ENCODE measurements at regions not wholly inside any gene's neighbourhood (a gene's known extent, or its start where the extent isn't known, plus 50 kb on each side); places are given as distances from the start of the nearest gene placed in this dataset.

GRCh38 chr5:128763321-128763720 lies 202.0 kb upstream of the SLC27A6 start:
- no peaks in the 10 kb centered on the region for H3K27me3 ChIP-seq (ENCODE audit: insufficient read depth, poor library complexity, severe bottlenecking)

GRCh38 chr5:128764601-128765310 lies 200.5 kb upstream of the SLC27A6 start:
- no peaks in the 10 kb centered on the region for H3K4me1 ChIP-seq (ENCODE audit: insufficient read depth, poor library complexity, severe bottlenecking)
- H3K36me3 ChIP-seq (ENCODE audit: low read depth): no peaks in the 10 kb centered on the region
- H3K27ac ChIP-seq (ENCODE audit: poor library complexity, severe bottlenecking): no peak overlapping the region
- DNase-seq (ENCODE audit: low spot score) (no peak), ATAC-seq (ENCODE audit: low read depth) (no peak)
- H3K9me3 ChIP-seq (ENCODE audit: severe bottlenecking): no peaks in the 10 kb centered on the region
- no peak overlapping the region for H3K4me3 ChIP-seq (ENCODE audit: severe bottlenecking)
- no peaks in the 10 kb centered on the region for H3K27me3 ChIP-seq (ENCODE audit: insufficient read depth, poor library complexity, severe bottlenecking)
- no peak for TF ChIP-seq CTCF (IDR thresholded peaks at IDR 0.05; ENCODE audit: poor library complexity, severe bottlenecking)

More at GRCh38 chr5:128763321-128763720, 202.0 kb upstream of the SLC27A6 start:
- ATAC-seq (ENCODE audit: low read depth) (no peak), DNase-seq (ENCODE audit: low spot score) (no peak)
- no peak for TF ChIP-seq CTCF (IDR thresholded peaks at IDR 0.05; ENCODE audit: poor library complexity, severe bottlenecking)
- no peaks in the 10 kb centered on the region for H3K4me1 ChIP-seq (ENCODE audit: insufficient read depth, poor library complexity, severe bottlenecking)
- H3K4me3 ChIP-seq (ENCODE audit: severe bottlenecking): no peak overlapping the region
- no peak overlapping the region for H3K27ac ChIP-seq (ENCODE audit: poor library complexity, severe bottlenecking)
- no peaks in the 10 kb centered on the region for H3K9me3 ChIP-seq (ENCODE audit: severe bottlenecking)
- no peaks in the 10 kb centered on the region for H3K36me3 ChIP-seq (ENCODE audit: low read depth)

GRCh38 chr5:128765448-128766061 lies 199.7 kb upstream of the SLC27A6 start:
- TF ChIP-seq CTCF (IDR thresholded peaks at IDR 0.05; ENCODE audit: poor library complexity, severe bottlenecking): no peak
- Histone ChIP-seq H3K4me1 (ENCODE audit: insufficient read depth, poor library complexity, severe bottlenecking) (no peaks in the 10 kb centered on the region), H3K9me3 (ENCODE audit: severe bottlenecking) (no peaks in the 10 kb centered on the region), H3K27me3 (ENCODE audit: insufficient read depth, poor library complexity, severe bottlenecking) (no peaks in the 10 kb centered on the region), H3K27ac (ENCODE audit: poor library complexity, severe bottlenecking) (no peak overlapping the region), H3K4me3 (ENCODE audit: severe bottlenecking) (no peak overlapping the region), H3K36me3 (ENCODE audit: low read depth) (no peaks in the 10 kb centered on the region)
- ATAC-seq (ENCODE audit: low read depth): peak; percentile 36; the same call in 1 of the 3 replicates
- DNase-seq (ENCODE audit: low spot score): no peak

GRCh38 chr5:128766406-128766805 lies 198.9 kb upstream of the SLC27A6 start:
- no peak for TF ChIP-seq CTCF (IDR thresholded peaks at IDR 0.05; ENCODE audit: poor library complexity, severe bottlenecking)
- Histone ChIP-seq H3K4me1 (ENCODE audit: insufficient read depth, poor library complexity, severe bottlenecking) (no peaks in the 10 kb centered on the region), H3K27me3 (ENCODE audit: insufficient read depth, poor library complexity, severe bottlenecking) (no peaks in the 10 kb centered on the region), H3K9me3 (ENCODE audit: severe bottlenecking) (no peaks in the 10 kb centered on the region), H3K27ac (ENCODE audit: poor library complexity, severe bottlenecking) (no peak overlapping the region), H3K36me3 (ENCODE audit: low read depth) (no peaks in the 10 kb centered on the region), H3K4me3 (ENCODE audit: severe bottlenecking) (no peak overlapping the region)
- DNase-seq (ENCODE audit: low spot score) (no peak), ATAC-seq (ENCODE audit: low read depth) (no peak)

GRCh38 chr5:128770907-128771306 lies 194.4 kb upstream of the SLC27A6 start:
- no peak for ATAC-seq (ENCODE audit: low read depth)
- H3K4me3 ChIP-seq (ENCODE audit: severe bottlenecking): no peak overlapping the region

More at GRCh38 chr5:128770907-128771306, 194.4 kb upstream of the SLC27A6 start:
- Histone ChIP-seq H3K27me3 (ENCODE audit: insufficient read depth, poor library complexity, severe bottlenecking) (peaks cover 7% of the 10 kb centered on the region), H3K36me3 (ENCODE audit: low read depth) (no peaks in the 10 kb centered on the region), H3K4me1 (ENCODE audit: insufficient read depth, poor library complexity, severe bottlenecking) (no peaks in the 10 kb centered on the region), H3K9me3 (ENCODE audit: severe bottlenecking) (no peaks in the 10 kb centered on the region), H3K27ac (ENCODE audit: poor library complexity, severe bottlenecking) (no peak overlapping the region)
- TF ChIP-seq CTCF (IDR thresholded peaks at IDR 0.05; ENCODE audit: poor library complexity, severe bottlenecking): no peak
- DNase-seq (ENCODE audit: low spot score): no peak
